ENCODE measurements at regions not wholly inside any gene's neighbourhood (a gene's known extent, or its start where the extent isn't known, plus 50 kb on each side); places are given as distances from the start of the nearest gene placed in this dataset.

- no peak overlapping the region for H3K9ac ChIP-seq (ENCODE audit: low read length in 2 of 2)
- no peaks in the 10 kb centered on the region for H3K4me1 ChIP-seq (ENCODE audit: control insufficient read depth, insufficient read depth, low read length)
- H3K36me3 ChIP-seq (ENCODE audit: control insufficient read depth in 2 of 2, insufficient read depth in 2 of 2, low read length in 2 of 2), result no peaks in the 10 kb centered on the region
- H3K4me3 ChIP-seq (ENCODE audit: low read length in 2 of 2), result no peak overlapping the region
- no peaks in the 10 kb centered on the region for H3K9me3 ChIP-seq (ENCODE audit: control insufficient read depth in 2 of 2, low read length in 2 of 2)
- no peak overlapping the region for H3K27ac ChIP-seq (ENCODE audit: low read length)
- H3K27me3 ChIP-seq (ENCODE audit: control insufficient read depth in 1 of 2, insufficient read depth in 2 of 2, low read length in 2 of 2), result no peaks in the 10 kb centered on the region
These were observed 58.4 kb upstream of the RND3 start for GRCh38 chr2:150545916-150546315.

DNA sequence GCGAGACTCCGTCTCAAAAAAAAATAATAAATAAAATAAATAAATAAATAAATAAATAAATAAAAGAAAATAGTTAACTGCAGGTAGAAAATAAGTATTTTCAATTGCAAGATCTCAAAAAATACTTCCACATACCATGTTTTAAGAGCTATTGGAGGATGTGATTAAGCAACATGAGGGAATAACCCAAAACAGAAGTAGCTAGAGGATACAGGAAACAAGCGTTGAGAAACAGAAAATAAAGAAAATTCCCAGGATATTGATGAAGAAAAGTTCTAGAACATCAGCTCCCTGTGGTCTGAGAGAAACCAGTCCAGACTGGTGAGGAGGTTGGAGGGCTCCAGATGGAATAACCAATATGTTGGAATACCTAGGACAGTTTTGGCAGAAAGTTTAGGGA is 57.3 kb upstream of the RND3 start:
- no peak overlapping the region for H3K27ac ChIP-seq (ENCODE audit: low read length)
- H3K36me3 ChIP-seq (ENCODE audit: control insufficient read depth in 2 of 2, insufficient read depth in 2 of 2, low read length in 2 of 2), result no peaks in the 10 kb centered on the region
- no peaks in the 10 kb centered on the region for H3K9me3 ChIP-seq (ENCODE audit: control insufficient read depth in 2 of 2, low read length in 2 of 2)
- no peaks in the 10 kb centered on the region for H3K4me1 ChIP-seq (ENCODE audit: control insufficient read depth, insufficient read depth, low read length)
- no peak overlapping the region for H3K4me3 ChIP-seq (ENCODE audit: low read length in 2 of 2)
- H3K9ac ChIP-seq (ENCODE audit: low read length in 2 of 2), result no peak overlapping the region
- H3K27me3 ChIP-seq (ENCODE audit: control insufficient read depth in 1 of 2, insufficient read depth in 2 of 2, low read length in 2 of 2), result no peaks in the 10 kb centered on the region

DNA sequence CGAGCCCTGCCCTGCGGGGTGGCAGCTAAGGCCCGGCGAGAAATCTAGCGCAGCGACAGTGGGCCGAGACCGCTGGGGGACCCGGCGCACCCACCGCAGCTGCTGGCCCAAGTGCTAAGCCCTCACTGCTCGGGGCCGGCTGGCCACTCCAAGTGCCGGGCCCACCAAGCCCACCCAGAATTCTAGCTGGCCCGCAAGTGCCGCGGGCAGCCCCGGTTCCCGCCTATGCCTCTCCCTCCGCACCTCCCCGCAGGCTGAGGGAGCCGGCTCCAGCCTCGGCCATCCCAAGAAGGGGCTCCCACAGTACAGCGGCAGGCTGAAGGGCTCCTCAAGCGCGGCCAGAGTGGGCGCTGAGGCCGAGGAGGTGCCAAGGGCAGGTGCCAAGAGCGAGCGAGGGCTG is 55.2 kb upstream of the RND3 start:
- H3K9me3 ChIP-seq (ENCODE audit: control insufficient read depth in 2 of 2, low read length in 2 of 2), result no peaks in the 10 kb centered on the region
- no peak overlapping the region for H3K4me3 ChIP-seq (ENCODE audit: low read length in 2 of 2)
- no peaks in the 10 kb centered on the region for H3K36me3 ChIP-seq (ENCODE audit: control insufficient read depth in 2 of 2, insufficient read depth in 2 of 2, low read length in 2 of 2)
- H3K4me1 ChIP-seq (ENCODE audit: control insufficient read depth, insufficient read depth, low read length), result no peaks in the 10 kb centered on the region
- H3K9ac ChIP-seq (ENCODE audit: low read length in 2 of 2), result no peak overlapping the region
- H3K27ac ChIP-seq (ENCODE audit: low read length), result no peak overlapping the region
- no peaks in the 10 kb centered on the region for H3K27me3 ChIP-seq (ENCODE audit: control insufficient read depth in 1 of 2, insufficient read depth in 2 of 2, low read length in 2 of 2)

DNA sequence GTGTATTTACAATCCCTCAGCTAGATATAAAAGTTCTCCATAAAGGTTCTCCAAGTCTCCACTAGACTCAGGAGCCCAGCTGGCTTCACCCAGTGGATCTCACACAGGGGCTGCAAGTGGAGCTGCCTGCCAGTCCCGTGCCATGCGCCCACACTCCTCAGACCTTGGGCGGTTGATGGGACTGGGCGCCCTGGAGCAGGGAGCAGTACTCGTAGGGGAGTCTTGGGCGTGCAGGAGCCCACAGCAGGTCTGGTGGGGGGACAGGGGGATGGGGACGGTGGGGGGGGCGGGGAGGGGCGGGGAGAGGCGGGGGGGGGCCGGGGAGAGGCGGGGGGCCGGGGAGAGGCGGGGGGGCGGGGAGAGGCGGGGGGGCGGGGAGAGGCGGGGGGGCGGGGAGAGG is 54.7 kb upstream of the RND3 start:
- Histone ChIP-seq H3K36me3 (ENCODE audit: control insufficient read depth in 2 of 2, insufficient read depth in 2 of 2, low read length in 2 of 2) (no peaks in the 10 kb centered on the region), H3K9me3 (ENCODE audit: control insufficient read depth in 2 of 2, low read length in 2 of 2) (no peaks in the 10 kb centered on the region), H3K27ac (ENCODE audit: low read length) (no peak overlapping the region), H3K4me1 (ENCODE audit: control insufficient read depth, insufficient read depth, low read length) (no peaks in the 10 kb centered on the region), H3K27me3 (ENCODE audit: control insufficient read depth in 1 of 2, insufficient read depth in 2 of 2, low read length in 2 of 2) (no peaks in the 10 kb centered on the region), H3K4me3 (ENCODE audit: low read length in 2 of 2) (no peak overlapping the region), H3K9ac (ENCODE audit: low read length in 2 of 2) (no peak overlapping the region)

GRCh38 chr2:150538651-150539201 is 51.3 kb upstream of the RND3 start:
- no peak overlapping the region for H3K4me3 ChIP-seq (ENCODE audit: low read length in 2 of 2)
- no peaks in the 10 kb centered on the region for H3K27me3 ChIP-seq (ENCODE audit: control insufficient read depth in 1 of 2, insufficient read depth in 2 of 2, low read length in 2 of 2)
- H3K36me3 ChIP-seq (ENCODE audit: control insufficient read depth in 2 of 2, insufficient read depth in 2 of 2, low read length in 2 of 2), result no peaks in the 10 kb centered on the region
- no peaks in the 10 kb centered on the region for H3K9me3 ChIP-seq (ENCODE audit: control insufficient read depth in 2 of 2, low read length in 2 of 2)
- H3K27ac ChIP-seq (ENCODE audit: low read length), result no peak overlapping the region
- H3K9ac ChIP-seq (ENCODE audit: low read length in 2 of 2), result no peak overlapping the region
- H3K4me1 ChIP-seq (ENCODE audit: control insufficient read depth, insufficient read depth, low read length), result no peaks in the 10 kb centered on the region

All from stomach smooth muscle (tissue), 2 donors.